ENCODE measurements at regions not wholly inside any gene's neighbourhood (a gene's known extent, or its start where the extent isn't known, plus 50 kb on each side); places are given as distances from the start of the nearest gene placed in this dataset.

DNA sequence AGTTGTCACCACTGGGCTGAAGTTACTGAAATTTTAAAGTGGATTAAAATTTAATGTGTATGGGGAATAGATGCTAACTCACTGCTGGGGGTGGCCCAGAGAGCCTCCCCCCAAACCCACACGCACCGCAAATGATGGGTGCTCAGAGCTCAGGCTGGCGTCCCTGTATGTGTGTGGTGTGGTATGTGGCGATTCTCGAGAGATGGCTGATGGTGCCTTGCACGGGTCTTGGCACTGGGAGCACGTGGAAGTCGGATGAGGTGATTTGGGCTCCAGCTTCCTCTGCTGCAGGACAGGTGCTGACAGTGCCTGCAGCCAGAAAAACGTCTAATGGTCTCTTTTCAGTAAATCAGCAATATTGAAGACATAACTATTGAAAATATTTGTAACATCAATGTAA lies 1473.3 kb downstream of the TBC1D22A start:
- Histone ChIP-seq H3K4me3 (ENCODE audit: insufficient read depth, low read depth, low read length) (no peak overlapping the region), H3K79me1 (ENCODE audit: low read depth in 1 of 2, low read length in 2 of 2) (no peaks in the 10 kb centered on the region), H3K4me1 (ENCODE audit: control insufficient read depth, insufficient read depth, low read length) (no peaks in the 10 kb centered on the region), H3K14ac (replicated peaks; ENCODE audit: low read depth, low read length) (no peak overlapping the region), H2BK120ac (ENCODE audit: low read depth, low read length) (no peak overlapping the region), H4K20me1 (ENCODE audit: insufficient read depth, low read length) (no peaks in the 10 kb centered on the region), H3K9me3 (ENCODE audit: control insufficient read depth, insufficient read depth, low read length) (peaks cover 38% of the 10 kb centered on the region), H3K4me2 (ENCODE audit: low read depth, low read length) (no peak overlapping the region), H2AK5ac (ENCODE audit: low read depth, low read length) (no peak overlapping the region), H2BK15ac (ENCODE audit: low read depth, low read length) (no peak overlapping the region), H3K56ac (ENCODE audit: extremely low read depth, insufficient read depth, low read length) (no peak overlapping the region), H3K27ac (ENCODE audit: insufficient read depth, low read length) (no peak overlapping the region), H3K27me3 (ENCODE audit: control insufficient read depth, insufficient read depth, low read length) (no peaks in the 10 kb centered on the region), H2AK9ac (replicated peaks; ENCODE audit: low read depth, low read length, poor library complexity) (no peak overlapping the region), H2BK20ac (ENCODE audit: low read depth, low read length) (no peak overlapping the region), H4K91ac (ENCODE audit: insufficient read depth, low read depth, low read length) (no peak overlapping the region), H2BK5ac (ENCODE audit: low read depth, low read length, poor library complexity, severe bottlenecking) (no peak overlapping the region), H4K5ac (ENCODE audit: low read depth, low read length) (no peak overlapping the region), H3K23ac (ENCODE audit: low read depth, low read length) (no peak overlapping the region), H3K18ac (ENCODE audit: low read depth, low read length) (no peak overlapping the region), H3K9ac (ENCODE audit: low read depth, low read length) (no peak overlapping the region), H2AFZ (replicated peaks; ENCODE audit: low read length, poor library complexity) (no peak overlapping the region), H3K4ac (ENCODE audit: low read depth, low read length) (no peak overlapping the region), H3K9me1 (ENCODE audit: insufficient read depth, low read length) (no peaks in the 10 kb centered on the region), H4K8ac (ENCODE audit: low read depth in 2 of 2, low read length in 2 of 2) (no peak overlapping the region), H3K36me3 (ENCODE audit: control insufficient read depth, insufficient read depth, low read length) (no peaks in the 10 kb centered on the region)
- CTCF ChIA-PET, result no interaction called here
- no peak for DNase-seq
- no TSS peak for BruUV-seq (replicated peaks)
- intact Hi-C loops (cut with micrococcal nuclease), result no loop called here
- no peak for ATAC-seq (ENCODE audit: low read depth)
- dilution Hi-C loops (cut with HindIII; ENCODE audit: low sequenced_read_pairs, unreplicated experiment), result no loop called here
- in situ Hi-C loops (cut with MboI; ENCODE audit: low sequenced_read_pairs), result no loop called here
- POLR2A ChIA-PET (ENCODE audit: unreplicated experiment), result no interaction called here
- TF ChIP-seq MAZ (IDR thresholded peaks at IDR 0.05; ENCODE audit: borderline replicate concordance, low read depth, low read length) (no peak), CEBPB (IDR thresholded peaks at IDR 0.05; ENCODE audit: low read depth, low read length) (no peak), MAFK (IDR thresholded peaks at IDR 0.05; ENCODE audit: low read depth, low read length) (no peak), CHD1 (IDR thresholded peaks at IDR 0.05; ENCODE audit: low read depth, low read length) (no peak), POLR2A (IDR thresholded peaks at IDR 0.05; ENCODE audit: low read depth, low read length) (no peak)
- TF ChIP-seq, protein P1, sequence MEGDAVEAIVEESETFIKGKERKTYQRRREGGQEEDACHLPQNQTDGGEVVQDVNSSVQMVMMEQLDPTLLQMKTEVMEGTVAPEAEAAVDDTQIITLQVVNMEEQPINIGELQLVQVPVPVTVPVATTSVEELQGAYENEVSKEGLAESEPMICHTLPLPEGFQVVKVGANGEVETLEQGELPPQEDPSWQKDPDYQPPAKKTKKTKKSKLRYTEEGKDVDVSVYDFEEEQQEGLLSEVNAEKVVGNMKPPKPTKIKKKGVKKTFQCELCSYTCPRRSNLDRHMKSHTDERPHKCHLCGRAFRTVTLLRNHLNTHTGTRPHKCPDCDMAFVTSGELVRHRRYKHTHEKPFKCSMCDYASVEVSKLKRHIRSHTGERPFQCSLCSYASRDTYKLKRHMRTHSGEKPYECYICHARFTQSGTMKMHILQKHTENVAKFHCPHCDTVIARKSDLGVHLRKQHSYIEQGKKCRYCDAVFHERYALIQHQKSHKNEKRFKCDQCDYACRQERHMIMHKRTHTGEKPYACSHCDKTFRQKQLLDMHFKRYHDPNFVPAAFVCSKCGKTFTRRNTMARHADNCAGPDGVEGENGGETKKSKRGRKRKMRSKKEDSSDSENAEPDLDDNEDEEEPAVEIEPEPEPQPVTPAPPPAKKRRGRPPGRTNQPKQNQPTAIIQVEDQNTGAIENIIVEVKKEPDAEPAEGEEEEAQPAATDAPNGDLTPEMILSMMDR (conservative IDR thresholded peaks at IDR 0.05; ENCODE audit: low read depth, low read length), result no peak
- WGBS, 2 experiments (ENCODE audit: extremely low coverage in 2 of 2, insufficient read length in 1 of 2), result no CpG with 5 or more reads among the region's 9 CpGs

Measured in IMR-90 (cell line).